CD4-positive, CD25-positive, alpha-beta regulatory T cell (primary cell): ENCODE measurements at regions not wholly inside any gene's neighbourhood (a gene's known extent, or its start where the extent isn't known, plus 50 kb on each side); places are given as distances from the start of the nearest gene placed in this dataset.

Source experiments
- ATAC-seq, 2 donors: fragments of 150-1000 bp; cut with Tn5 transposase; one replicate each; pipeline ENCODE4 v1.10.0; 2021; ENCODE audit warnings: low read depth in 2 of 2, moderate number of reproducible peaks in 2 of 2, moderate library complexity in 1 of 2
- DNase-seq, 3 donors: peaks; one replicate each; pipeline versions ENCODE4 v3.0.0 to v3.0.0-alpha.2; 2012 to 2022; ENCODE audit warnings: mixed read lengths in 1 of 3
- H3K27ac ChIP-seq: one replicate; pipeline ENCODE4 v1.7.0; 2013; ENCODE audit warnings: mild to moderate bottlenecking, low read length; ENCODE audit not compliant: insufficient read depth, poor library complexity, severe bottlenecking
- H3K27me3 ChIP-seq: one replicate; pipeline ENCODE4 v1.7.0; 2013; ENCODE audit warnings: low read length; ENCODE audit not compliant: control insufficient read depth, insufficient read depth
- H3K36me3 ChIP-seq: one replicate; pipeline ENCODE4 v1.7.0; 2013; ENCODE audit warnings: mild to moderate bottlenecking, low read length, moderate library complexity; ENCODE audit not compliant: control insufficient read depth, insufficient read depth
- H3K4me1 ChIP-seq: 2 replicates; pipeline ENCODE4 v1.7.0; 2013; ENCODE audit warnings: mild to moderate bottlenecking, low read length; ENCODE audit not compliant: insufficient read depth, control insufficient read depth, poor library complexity, severe bottlenecking
- H3K4me3 ChIP-seq: one replicate; pipeline ENCODE4 v1.7.0; 2013; ENCODE audit warnings: low read depth, mild to moderate bottlenecking, low read length, moderate library complexity
- H3K9me3 ChIP-seq, 2 experiments: 1 replicate in 1 of 2; 2 replicates in 1 of 2; pipeline ENCODE4 v1.7.0; 2013; ENCODE audit warnings: low read length in 2 of 2, mild to moderate bottlenecking in 1 of 2, moderate library complexity in 1 of 2; ENCODE audit not compliant: control insufficient read depth in 2 of 2
- H3K27ac Mint-ChIP-seq, 3 donors: one replicate each; pipeline ENCODE4 v1.8.0; 2020 to 2022; ENCODE audit warnings: mild to moderate bottlenecking in 3 of 3, mixed read lengths in 3 of 3, moderate library complexity in 2 of 3
- H3K27me3 Mint-ChIP-seq: one replicate; pipeline ENCODE4 v1.8.0; 2022; ENCODE audit warnings: mild to moderate bottlenecking, mixed read lengths
- H3K36me3 Mint-ChIP-seq: one replicate; pipeline ENCODE4 v1.8.0; 2020; ENCODE audit warnings: mixed read lengths
- H3K4me1 Mint-ChIP-seq, 4 donors: one replicate each; pipeline ENCODE4 v1.8.0; 2020 to 2022; ENCODE audit warnings: mixed read lengths in 4 of 4, mild to moderate bottlenecking in 1 of 4
- H3K4me3 Mint-ChIP-seq, 4 donors: one replicate each; pipeline ENCODE4 v1.8.0; 2020 to 2022; ENCODE audit warnings: mild to moderate bottlenecking in 4 of 4, mixed read lengths in 4 of 4, moderate library complexity in 3 of 4
- H3K9me3 Mint-ChIP-seq, 7 donors: one replicate each; pipeline ENCODE4 v1.8.0; 2020 to 2022; ENCODE audit warnings: mixed read lengths in 7 of 7, mild to moderate bottlenecking in 3 of 7, moderate library complexity in 2 of 7

DNA sequence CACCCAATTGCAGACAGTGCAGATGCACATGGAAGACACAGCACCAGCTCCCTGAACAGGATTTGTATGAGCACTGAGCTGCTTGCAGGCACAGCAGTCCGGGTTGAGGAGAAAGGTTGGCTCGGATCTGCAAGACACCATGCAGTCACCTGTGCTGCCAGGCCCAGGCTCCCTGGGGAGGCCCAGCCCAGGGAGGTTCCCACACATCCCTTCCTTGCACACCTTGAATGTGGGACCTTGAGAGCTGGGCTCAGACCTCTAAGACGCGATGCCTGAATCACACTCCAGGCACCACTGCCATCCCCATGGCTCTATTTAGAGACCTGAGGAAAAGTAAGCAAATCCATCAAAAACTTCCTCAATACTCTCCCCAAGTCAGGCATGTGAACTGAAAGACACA lies 397.7 kb downstream of the TCERG1L start:
- no peaks in the 10 kb centered on the region for H3K36me3 ChIP-seq
- Mint-ChIP-seq H3K27ac (no peak overlapping the region), H3K36me3 (no peaks in the 10 kb centered on the region), H3K4me1 (no peaks in the 10 kb centered on the region), H3K27me3 (no peaks in the 10 kb centered on the region), H3K9me3 (peaks cover 0 to 16% (median 2%) of the 10 kb centered on the region in 7 donors), H3K4me3 (no peak overlapping the region)
- DNase-seq (no peak), ATAC-seq (no peak)
- H3K9me3 ChIP-seq: no peaks in the 10 kb centered on the region
- H3K4me3 ChIP-seq: no peak overlapping the region
- no peaks in the 10 kb centered on the region for H3K27me3 ChIP-seq
- H3K27ac ChIP-seq: no peak overlapping the region
- H3K4me1 ChIP-seq: no peaks in the 10 kb centered on the region

DNA sequence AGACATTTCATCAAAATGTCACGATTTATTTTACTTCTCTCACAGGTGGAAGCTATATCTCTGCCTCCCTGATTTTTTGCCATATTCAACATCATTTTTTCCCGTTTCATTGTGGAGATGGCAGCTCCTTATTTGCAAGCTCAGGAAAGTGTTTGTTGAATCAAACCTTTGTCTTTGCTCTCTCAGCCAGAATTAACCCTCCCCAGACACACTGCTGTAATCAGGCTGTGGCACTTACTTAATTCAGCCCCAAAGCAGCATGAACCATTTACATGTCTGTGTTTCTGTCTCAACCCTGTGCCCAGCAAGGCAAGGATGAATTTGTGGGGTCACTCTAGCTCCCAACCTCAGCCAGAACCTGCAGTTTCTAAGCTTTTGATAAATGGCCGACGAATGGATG lies 397.2 kb downstream of the TCERG1L start:
- Mint-ChIP-seq H3K4me3 (no peak overlapping the region), H3K36me3 (no peaks in the 10 kb centered on the region), H3K4me1 (no peaks in the 10 kb centered on the region), H3K9me3 (peaks cover 0 to 16% (median 2%) of the 10 kb centered on the region in 7 donors), H3K27me3 (no peaks in the 10 kb centered on the region), H3K27ac (no peak overlapping the region)
- Histone ChIP-seq H3K4me1 (no peaks in the 10 kb centered on the region), H3K9me3 (no peaks in the 10 kb centered on the region), H3K27me3 (no peaks in the 10 kb centered on the region), H3K4me3 (no peak overlapping the region), H3K36me3 (no peaks in the 10 kb centered on the region), H3K27ac (no peak overlapping the region)
- DNase-seq (no peak), ATAC-seq (no peak)

GRCh38 chr10:130915065-130915464 lies 396.5 kb downstream of the TCERG1L start:
- ATAC-seq (no peak), DNase-seq (no peak)
- Histone ChIP-seq H3K27me3 (no peaks in the 10 kb centered on the region), H3K9me3 (no peaks in the 10 kb centered on the region), H3K4me3 (no peak overlapping the region), H3K4me1 (no peaks in the 10 kb centered on the region), H3K36me3 (no peaks in the 10 kb centered on the region), H3K27ac (no peak overlapping the region)
- Mint-ChIP-seq H3K27ac (no peak overlapping the region), H3K4me1 (no peaks in the 10 kb centered on the region), H3K27me3 (no peaks in the 10 kb centered on the region), H3K36me3 (no peaks in the 10 kb centered on the region), H3K9me3 (peaks cover 0 to 12% (median 2%) of the 10 kb centered on the region in 7 donors), H3K4me3 (no peak overlapping the region)

DNA sequence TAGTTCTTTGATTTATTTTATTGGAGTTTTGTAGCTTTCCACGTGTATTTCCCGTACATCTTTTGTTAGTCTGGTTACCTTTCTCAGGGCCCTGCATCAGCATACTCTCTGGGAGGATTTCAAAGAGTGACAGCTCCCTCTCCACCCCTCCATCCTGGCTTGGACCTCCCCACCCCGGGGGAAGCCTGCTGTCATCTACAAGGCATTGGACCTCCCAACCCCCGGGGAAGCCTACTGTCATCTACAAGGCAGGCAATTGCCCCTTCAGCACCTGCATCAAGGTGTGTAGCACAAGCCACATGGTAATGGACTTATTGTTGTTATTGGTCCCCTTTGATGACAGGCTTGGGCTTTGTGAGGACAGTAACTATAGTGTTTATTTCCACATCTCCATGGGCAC lies 390.1 kb downstream of the TCERG1L start:
- H3K4me1 Mint-ChIP-seq: no peaks in the 10 kb centered on the region
- no peak overlapping the region for H3K4me3 Mint-ChIP-seq
- no peaks in the 10 kb centered on the region for H3K27me3 ChIP-seq
- H3K36me3 ChIP-seq: no peaks in the 10 kb centered on the region
- H3K9me3 ChIP-seq: no peaks in the 10 kb centered on the region
- H3K9me3 Mint-ChIP-seq: peaks cover 0 to 3% (median 0%) of the 10 kb centered on the region in 7 donors
- H3K27ac ChIP-seq: no peak overlapping the region
- DNase-seq (no peak), ATAC-seq (no peak)
- no peaks in the 10 kb centered on the region for H3K36me3 Mint-ChIP-seq
- H3K4me1 ChIP-seq: no peaks in the 10 kb centered on the region
- no peak overlapping the region for H3K4me3 ChIP-seq
- H3K27me3 Mint-ChIP-seq: no peaks in the 10 kb centered on the region
- no peak overlapping the region for H3K27ac Mint-ChIP-seq

DNA sequence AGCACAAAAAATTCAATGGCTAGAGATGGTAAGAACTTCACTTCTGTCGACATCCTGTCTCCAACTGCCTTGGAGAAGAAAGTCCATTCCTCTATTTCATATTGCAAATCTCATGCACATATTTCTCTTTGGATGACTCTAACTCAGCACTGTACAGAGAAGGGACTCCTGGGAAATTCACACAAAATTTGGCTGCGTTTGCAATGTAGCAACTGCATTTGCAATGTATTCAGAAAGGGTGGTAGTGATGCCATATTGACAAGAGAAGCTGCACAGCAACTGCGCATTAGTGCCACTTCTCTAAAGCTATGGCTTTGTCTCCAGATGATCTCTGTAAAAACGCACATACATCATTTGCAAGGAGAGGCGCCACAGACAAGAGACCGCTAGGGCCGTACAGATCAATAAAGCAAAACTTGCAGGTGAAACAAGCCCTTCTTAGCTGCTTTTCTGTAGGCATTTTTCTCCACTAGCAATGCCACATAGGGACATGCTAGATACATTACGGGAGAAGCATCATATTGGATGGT lies 389.5 kb downstream of the TCERG1L start:
- no peak overlapping the region for H3K4me3 ChIP-seq
- no peak overlapping the region for H3K4me3 Mint-ChIP-seq
- no peaks in the 10 kb centered on the region for H3K36me3 Mint-ChIP-seq
- H3K27me3 ChIP-seq: no peaks in the 10 kb centered on the region
- DNase-seq (no peak), ATAC-seq (no peak)
- no peak overlapping the region for H3K27ac Mint-ChIP-seq
- no peak overlapping the region for H3K27ac ChIP-seq
- no peaks in the 10 kb centered on the region for H3K9me3 ChIP-seq
- H3K36me3 ChIP-seq: no peaks in the 10 kb centered on the region
- no peaks in the 10 kb centered on the region for H3K9me3 Mint-ChIP-seq
- no peaks in the 10 kb centered on the region for H3K4me1 Mint-ChIP-seq
- no peaks in the 10 kb centered on the region for H3K4me1 ChIP-seq
- H3K27me3 Mint-ChIP-seq: no peaks in the 10 kb centered on the region

DNA sequence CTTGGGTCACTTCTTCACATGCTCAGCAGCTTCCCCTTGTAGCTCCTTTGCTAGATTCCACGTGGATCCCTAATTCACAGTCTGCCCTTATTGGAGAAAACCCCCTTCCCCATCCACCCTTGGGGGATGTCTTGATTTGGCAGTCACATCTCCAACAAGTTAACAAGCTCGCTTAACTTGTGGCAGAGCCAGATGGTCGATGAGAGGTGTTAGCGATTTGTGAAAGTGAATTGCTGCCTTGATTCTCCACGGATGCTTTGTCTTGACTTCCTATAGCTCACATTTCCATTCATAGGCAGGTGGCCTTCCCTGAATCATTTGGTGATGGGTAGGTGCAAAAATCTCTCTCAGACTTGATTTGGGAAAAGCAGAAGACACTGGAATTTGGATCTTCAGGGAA lies 387.9 kb downstream of the TCERG1L start:
- no peaks in the 10 kb centered on the region for H3K36me3 Mint-ChIP-seq
- H3K27ac Mint-ChIP-seq: no peak overlapping the region
- H3K9me3 Mint-ChIP-seq: no peaks in the 10 kb centered on the region
- Histone ChIP-seq H3K27ac (no peak overlapping the region), H3K4me3 (no peak overlapping the region), H3K9me3 (no peaks in the 10 kb centered on the region), H3K27me3 (no peaks in the 10 kb centered on the region), H3K36me3 (no peaks in the 10 kb centered on the region), H3K4me1 (no peaks in the 10 kb centered on the region)
- no peak for DNase-seq
- H3K27me3 Mint-ChIP-seq: no peaks in the 10 kb centered on the region
- ATAC-seq: no peak
- H3K4me3 Mint-ChIP-seq: no peak overlapping the region
- H3K4me1 Mint-ChIP-seq: no peaks in the 10 kb centered on the region

- no peak for ATAC-seq
- H3K9me3 Mint-ChIP-seq: no peaks in the 10 kb centered on the region
Observed at GRCh38 chr10:130924138-130924819, 387.2 kb downstream of the TCERG1L start.

GRCh38 chr10:130926442-130926841 lies 385.1 kb downstream of the TCERG1L start:
- Mint-ChIP-seq H3K4me3 (no peak overlapping the region), H3K27me3 (no peaks in the 10 kb centered on the region), H3K4me1 (no peaks in the 10 kb centered on the region), H3K36me3 (no peaks in the 10 kb centered on the region), H3K9me3 (no peaks in the 10 kb centered on the region), H3K27ac (no peak overlapping the region)
- H3K27ac ChIP-seq: no peak overlapping the region
- H3K27me3 ChIP-seq: no peaks in the 10 kb centered on the region
- no peaks in the 10 kb centered on the region for H3K4me1 ChIP-seq
- ATAC-seq: no peak
- no peaks in the 10 kb centered on the region for H3K9me3 ChIP-seq
- H3K4me3 ChIP-seq: no peak overlapping the region
- no peaks in the 10 kb centered on the region for H3K36me3 ChIP-seq
- no peak for DNase-seq

More at GRCh38 chr10:130924138-130924819, 387.2 kb downstream of the TCERG1L start:
- Histone ChIP-seq H3K4me3 (no peak overlapping the region), H3K4me1 (no peaks in the 10 kb centered on the region), H3K27ac (no peak overlapping the region), H3K9me3 (no peaks in the 10 kb centered on the region), H3K36me3 (no peaks in the 10 kb centered on the region), H3K27me3 (no peaks in the 10 kb centered on the region)
- no peak overlapping the region for H3K27ac Mint-ChIP-seq
- H3K4me1 Mint-ChIP-seq: no peaks in the 10 kb centered on the region
- H3K4me3 Mint-ChIP-seq: no peak overlapping the region
- no peaks in the 10 kb centered on the region for H3K36me3 Mint-ChIP-seq
- DNase-seq: no peak
- H3K27me3 Mint-ChIP-seq: no peaks in the 10 kb centered on the region
